ENCODE measurements at regions not wholly inside any gene's neighbourhood (a gene's known extent, or its start where the extent isn't known, plus 50 kb on each side); places are given as distances from the start of the nearest gene placed in this dataset.
A peak's percentile ranks its signal among the peaks of the same experiment; 100 is the strongest.
"Not testable (repeated sequence)": the region's sequence is repeated elsewhere in the genome, so short reads cannot be mapped to it uniquely, and the experiment has no call there.

GRCh38 chr15:34528055-34528754 lies 55.2 kb downstream of the GOLGA8B start:
- not testable (repeated sequence) for DNase-seq

GRCh38 chr15:34527641-34528040 lies 55.8 kb downstream of the GOLGA8B start:
- not testable (repeated sequence) for DNase-seq

DNA sequence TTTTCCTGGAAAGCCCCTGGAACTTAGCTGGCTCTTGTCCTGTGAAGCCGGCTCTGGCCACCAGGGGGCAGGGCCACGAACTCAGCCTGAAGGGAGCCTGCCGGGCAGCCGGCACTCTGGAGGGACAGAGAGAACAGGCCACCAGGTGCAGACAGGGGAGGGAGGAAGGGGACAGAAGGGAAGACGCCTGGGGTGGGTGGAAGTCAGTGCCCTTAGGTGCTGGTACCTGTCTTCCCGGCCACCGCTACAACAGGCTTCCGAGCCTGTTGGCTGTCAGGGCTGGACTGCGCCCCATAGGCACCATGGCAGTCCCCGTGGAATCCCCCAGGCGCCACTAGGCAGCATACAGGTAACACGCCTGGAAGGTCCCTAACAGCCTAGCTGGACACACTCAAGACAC lies 59.6 kb downstream of the GOLGA8B start:
- DNase-seq: not testable (repeated sequence)

- not testable (repeated sequence) for DNase-seq
These were observed 60.9 kb downstream of the GOLGA8B start for GRCh38 chr15:34522601-34523000.

DNA sequence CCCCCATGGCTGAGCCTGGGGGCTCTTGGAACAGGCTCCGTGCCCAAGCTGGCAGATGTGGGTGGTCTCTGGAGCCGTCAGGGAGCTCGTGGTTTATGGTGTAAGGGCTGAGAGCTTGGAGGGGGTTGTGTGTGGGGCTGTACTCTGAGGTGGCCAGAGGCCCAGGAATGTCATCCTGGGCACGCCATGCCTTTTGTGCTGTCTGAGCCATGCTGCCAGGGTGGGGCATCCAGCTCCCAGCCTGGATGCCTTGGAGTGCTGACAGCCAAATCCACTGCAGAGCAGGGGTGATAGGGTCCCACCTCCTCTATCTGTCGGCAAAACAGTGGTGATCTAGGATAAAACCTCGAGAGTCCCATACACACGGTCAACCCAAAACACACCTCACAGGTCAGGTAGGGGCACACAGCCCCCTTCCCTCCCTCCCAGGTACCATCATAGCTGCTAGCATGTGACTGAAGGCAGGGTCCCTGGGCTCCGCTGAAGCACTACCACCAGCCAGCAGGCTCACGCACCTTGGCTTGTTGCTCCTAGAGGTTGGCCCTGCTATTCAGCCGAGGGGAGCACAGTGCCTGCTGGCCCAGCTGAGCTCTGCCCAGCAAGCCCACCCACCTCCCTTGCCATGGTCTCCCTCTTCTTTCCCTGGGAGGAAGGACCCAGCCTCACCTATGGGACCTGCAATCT lies 61.5 kb downstream of the GOLGA8B start:
- not testable (repeated sequence) for DNase-seq

GRCh38 chr15:34520566-34520965 lies 62.9 kb downstream of the GOLGA8B start:
- DNase-seq: no peak

DNA sequence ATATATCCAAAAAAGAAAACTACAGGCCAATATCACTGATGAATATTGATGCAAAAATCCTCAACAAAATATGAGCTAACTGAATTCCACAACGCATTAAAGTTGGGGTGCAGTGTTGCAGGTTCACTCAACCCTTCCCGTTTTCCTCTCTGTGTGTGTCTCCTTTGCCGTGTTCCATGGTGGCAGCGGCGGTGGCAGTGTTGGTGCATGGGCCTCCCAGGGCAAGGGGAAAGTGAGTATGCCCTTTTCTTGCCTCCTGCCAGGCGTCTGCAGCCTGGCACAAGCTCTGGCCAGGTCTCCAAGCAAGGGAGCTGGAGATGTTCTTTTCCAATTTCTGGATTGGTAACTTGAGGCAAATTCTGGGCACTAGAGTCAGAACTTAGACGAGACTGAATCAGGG lies 63.4 kb downstream of the GOLGA8B start:
- not testable (repeated sequence) for DNase-seq

DNA sequence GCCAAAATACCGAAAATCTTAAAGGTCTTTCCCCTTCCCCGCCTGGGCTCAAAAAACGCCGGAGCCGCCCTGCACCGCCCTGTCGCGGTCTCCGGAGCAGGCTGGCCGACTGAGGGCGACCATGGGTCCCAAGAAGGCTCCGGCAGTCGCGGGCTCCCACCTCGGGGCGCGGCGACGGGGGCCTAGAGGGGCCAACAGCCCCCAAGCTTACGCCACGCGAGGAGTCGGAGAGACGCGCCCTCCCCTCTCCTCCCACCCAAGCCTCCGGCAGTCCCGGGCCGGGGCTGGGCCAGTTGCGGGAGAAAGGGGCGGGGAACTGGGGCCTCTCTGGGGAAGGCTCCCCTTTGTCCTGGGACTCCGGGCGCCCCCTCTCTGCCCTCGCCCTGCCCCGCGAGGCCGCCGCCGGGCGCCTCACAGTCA lies 69.2 kb downstream of the GOLGA8B start:
- peak; percentile 2 for DNase-seq

DNA sequence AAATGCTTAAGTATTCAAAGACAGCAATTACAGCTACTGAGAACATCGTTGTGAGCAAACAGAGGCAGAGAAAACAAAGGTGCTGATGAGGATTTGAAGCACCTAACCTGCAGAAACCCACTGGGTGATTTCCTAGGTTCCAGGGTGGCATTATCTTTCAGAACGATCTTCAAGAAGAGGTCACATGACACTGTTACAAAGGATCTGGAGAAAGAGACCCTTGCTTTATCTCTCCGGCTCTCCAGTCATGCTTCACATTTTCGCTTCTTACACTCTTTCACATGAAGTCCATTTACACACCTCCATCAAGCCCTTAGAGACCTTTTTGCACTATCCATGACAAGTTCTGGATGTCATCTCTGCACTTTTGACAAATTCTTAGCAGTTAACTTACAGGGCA lies 70.8 kb downstream of the GOLGA8B start:
- DNase-seq: no peak

- no peak for DNase-seq
These were observed 63.5 kb upstream of the GOLGA8A start for GRCh38 chr15:34501131-34501530.

GRCh38 chr15:34496207-34496995 lies 58.8 kb upstream of the GOLGA8A start:
- no peak for DNase-seq

DNA sequence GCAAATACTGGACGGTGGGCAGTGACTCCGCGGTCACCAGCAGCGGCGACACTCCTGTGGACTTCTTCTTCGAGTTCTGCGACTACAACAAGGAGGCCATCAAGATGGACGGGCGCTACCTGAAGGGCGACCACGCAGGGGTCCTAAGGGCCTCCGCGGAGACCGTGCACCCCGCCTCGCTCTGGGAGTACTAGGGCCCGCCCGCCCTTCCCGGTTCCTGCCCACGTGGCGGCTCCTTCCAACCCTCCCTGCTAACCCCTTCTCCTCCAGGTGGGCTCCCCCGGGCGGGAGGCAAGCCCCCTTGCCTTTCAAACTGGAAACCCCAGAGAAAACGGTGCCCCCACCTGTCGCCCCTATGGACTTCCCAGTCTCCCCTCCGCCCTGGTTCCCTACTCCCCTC lies 58.1 kb upstream of the GOLGA8A start:
- DNase-seq: not testable (repeated sequence)

DNA sequence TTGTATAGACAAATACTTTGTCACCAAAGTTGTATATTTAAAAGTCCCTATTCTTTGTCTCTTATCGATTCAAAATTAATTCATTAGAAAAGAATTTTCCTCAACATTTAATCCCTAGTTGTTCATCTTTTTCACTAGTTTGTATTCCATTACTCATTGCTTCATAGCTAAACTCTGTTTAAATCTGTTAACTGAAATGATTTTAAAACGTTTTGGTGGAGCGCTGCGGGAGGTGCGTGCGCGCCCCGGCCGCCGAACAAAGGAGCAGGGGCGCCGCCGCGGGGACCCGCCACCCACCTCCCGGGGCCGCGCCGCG lies 56.4 kb upstream of the GOLGA8A start:
- DNase-seq: no peak

DNA sequence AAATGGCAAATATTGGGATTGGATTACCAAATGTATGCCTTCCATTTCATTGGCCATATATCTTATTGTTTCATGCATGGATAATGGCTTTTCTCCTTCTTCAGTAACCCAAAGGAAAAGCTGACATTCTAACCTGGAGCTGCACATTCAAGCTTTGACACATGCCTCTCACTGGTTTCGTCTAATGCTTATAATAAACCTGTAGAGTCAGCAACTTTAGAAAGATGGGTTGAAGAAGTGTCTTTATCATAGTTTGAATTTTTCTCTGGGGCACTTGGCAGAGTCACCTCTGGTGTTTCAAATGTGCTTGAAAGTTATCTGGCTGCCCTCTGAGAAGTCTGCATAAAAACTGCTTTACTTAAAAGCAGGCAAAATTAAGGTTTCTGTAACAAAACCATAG lies 55.4 kb upstream of the GOLGA8A start:
- DNase-seq: no peak

DNA sequence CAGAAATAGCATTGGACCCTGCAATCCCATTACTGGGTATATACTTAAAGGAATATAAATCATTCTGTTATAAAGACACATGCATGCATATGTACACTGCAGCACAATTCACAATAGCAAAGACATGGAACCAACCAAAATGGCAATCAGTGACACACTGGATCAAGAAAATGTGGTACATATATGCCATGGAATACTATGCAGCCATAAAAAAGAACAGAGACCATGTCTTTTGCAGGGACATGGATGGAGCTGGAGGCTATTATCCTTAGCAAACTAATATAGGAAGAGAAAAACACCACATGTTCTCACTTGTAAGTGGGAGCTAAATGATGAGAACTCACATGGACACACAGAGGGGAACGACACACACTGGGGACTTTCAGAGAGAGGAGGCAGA lies 53.9 kb upstream of the GOLGA8A start:
- not testable (repeated sequence) for DNase-seq

DNA sequence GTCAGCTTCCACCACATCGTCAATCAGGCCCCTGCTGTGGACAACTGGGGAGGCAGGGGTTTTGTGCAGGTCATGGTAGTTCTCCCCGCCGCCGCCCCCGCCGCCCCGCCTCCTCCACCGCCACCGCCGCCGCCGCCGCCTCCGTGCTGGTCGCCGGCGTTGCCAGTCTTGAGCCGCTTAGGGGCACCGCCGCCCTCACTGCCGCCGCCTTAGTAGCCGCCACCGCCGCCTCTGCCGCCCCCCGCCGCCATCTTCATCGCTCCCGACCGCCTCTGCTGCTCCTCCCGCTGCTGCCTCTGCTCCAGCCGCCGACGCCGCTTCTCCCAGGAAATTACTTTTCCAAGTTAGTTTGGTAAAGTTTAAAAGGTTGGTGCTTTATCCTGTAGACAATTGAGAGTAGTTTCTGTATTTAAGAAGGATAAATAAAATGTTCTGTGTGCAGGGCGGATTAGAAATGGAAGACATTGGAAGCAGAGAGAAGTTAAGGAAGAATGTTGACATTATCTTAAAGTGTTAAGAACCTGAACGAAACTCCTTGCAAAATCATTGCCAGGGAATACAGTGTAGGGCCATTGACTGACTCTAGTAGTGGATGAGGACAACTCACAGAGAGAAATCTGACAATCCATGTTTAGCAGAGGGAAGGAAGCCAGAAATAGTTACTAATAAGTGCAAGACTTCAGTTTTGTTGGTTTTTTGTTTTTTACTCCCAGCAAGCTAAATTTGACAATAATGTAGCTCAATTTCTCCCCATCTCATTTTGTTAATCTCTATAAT lies 53.0 kb upstream of the GOLGA8A start:
- DNase-seq: no peak

DNA sequence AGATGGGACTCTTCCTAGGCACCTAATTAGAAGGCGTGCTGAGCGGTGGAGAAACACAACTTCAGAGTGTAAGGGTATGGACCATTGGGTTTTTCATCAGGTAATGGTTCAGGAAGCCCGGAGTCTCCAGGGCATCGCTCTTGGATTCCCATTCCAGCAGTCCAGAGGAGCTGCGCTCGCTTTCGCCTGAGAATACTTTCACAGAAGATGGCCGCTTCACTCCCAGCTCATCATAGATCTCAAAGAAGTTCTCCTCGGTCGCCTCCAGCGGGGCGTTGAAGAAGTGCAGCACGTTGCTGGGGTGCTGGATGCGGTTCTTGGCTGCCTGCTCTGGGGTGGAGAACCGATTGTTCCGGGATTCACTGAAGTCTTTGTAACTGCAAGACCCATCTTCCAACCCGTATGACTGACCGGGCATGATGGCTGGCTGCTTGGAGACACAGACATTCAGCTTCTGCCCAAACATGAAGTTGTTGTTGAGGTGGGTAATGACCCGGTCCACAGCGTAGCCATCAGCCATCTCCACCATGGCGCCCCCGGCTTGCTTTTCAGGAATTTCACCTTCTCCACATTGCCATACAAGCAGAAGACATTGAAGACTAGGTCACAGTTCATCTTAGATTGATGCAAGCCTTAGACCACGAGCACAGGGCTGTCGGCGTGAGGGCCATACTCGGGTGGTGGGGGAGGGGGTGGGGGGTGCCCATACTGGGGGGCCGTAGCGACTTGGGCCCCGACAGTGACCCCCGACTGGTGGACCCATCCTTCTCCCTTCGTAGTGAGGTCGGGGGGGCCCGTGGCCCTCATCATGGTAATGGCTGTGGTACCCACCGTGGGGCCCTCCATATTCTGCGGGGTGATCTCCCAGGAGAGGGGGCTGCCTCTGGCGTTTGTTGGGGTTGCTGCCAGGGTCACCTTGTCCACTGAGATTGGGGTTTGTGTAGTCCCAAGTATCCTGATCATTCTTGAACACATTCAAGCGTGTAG lies 51.7 kb upstream of the GOLGA8A start:
- not testable (repeated sequence) for DNase-seq

Measured in suppressor macrophage treated with lipopolysaccharide for 4 hours (primary cell).